IMR-90 (cell line): ENCODE measurements at regions not wholly inside any gene's neighbourhood (a gene's known extent, or its start where the extent isn't known, plus 50 kb on each side); places are given as distances from the start of the nearest gene placed in this dataset.

Source experiments
- ATAC-seq: fragments of 200-7000 bp; cut with Tn5 transposase; 2 replicates; pipeline ENCODE4 v1.9.1; 2020; ENCODE audit warnings: low read depth, mild to moderate bottlenecking, moderate library complexity
- BruUV-seq: library from RNA; stranded (reverse); fragments of 400-500 nt; replicated peaks from 2 replicates; lab custom pipeline; 2021; lab: Mats Ljungman, UMichigan
- CTCF ChIA-PET: fragments of 300-600 bp; formaldehyde crosslinking; extraction: SDS; loops from one replicate; lab custom pipeline; 2021; ENCODE audit warnings: antibody characterized with exemption; lab: Yijun Ruan, JAX
- POLR2A ChIA-PET: fragments of 300-600 bp; sonication (Branson Sonifier 250); formaldehyde crosslinking; loops from one replicate; lab custom pipeline; 2022; ENCODE audit warnings: antibody characterized with exemption; ENCODE audit not compliant: unreplicated experiment; lab: Charles Lee
- DNase-seq: peaks from one replicate; pipeline ENCODE4 v3.0.0; 2013
- H2AFZ ChIP-seq: replicated peaks from 2 replicates; pipeline ENCODE3; 2013; ENCODE audit warnings: low read length, mild to moderate bottlenecking; ENCODE audit not compliant: poor library complexity
- H2AK5ac ChIP-seq: 2 replicates; pipeline ENCODE4 v1.6.1; 2013; ENCODE audit warnings: low read depth, low read length, inconsistent platforms
- H2AK9ac ChIP-seq: replicated peaks from 2 replicates; pipeline ENCODE3; 2013; ENCODE audit warnings: mild to moderate bottlenecking, low read depth, low read length, moderate library complexity; ENCODE audit not compliant: poor library complexity
- H2BK120ac ChIP-seq: 2 replicates; pipeline ENCODE4 v1.6.1; 2013; ENCODE audit warnings: low read depth, low read length, inconsistent platforms
- H2BK15ac ChIP-seq: 3 replicates; pipeline ENCODE4 v1.6.1; 2013; ENCODE audit warnings: low read depth, low read length, inconsistent platforms
- H2BK20ac ChIP-seq: 2 replicates; pipeline ENCODE4 v1.6.1; 2013; ENCODE audit warnings: low read depth, mild to moderate bottlenecking, inconsistent platforms, low read length, moderate library complexity
- H2BK5ac ChIP-seq: 2 replicates; pipeline ENCODE4 v1.6.1; 2013; ENCODE audit warnings: mild to moderate bottlenecking, low read depth, low read length, inconsistent platforms; ENCODE audit not compliant: poor library complexity, severe bottlenecking
- H3K14ac ChIP-seq: replicated peaks from 2 replicates; pipeline ENCODE4 v1.6.1; 2013; ENCODE audit warnings: low read depth, low read length, inconsistent platforms
- H3K18ac ChIP-seq: 2 replicates; pipeline ENCODE4 v1.6.1; 2013; ENCODE audit warnings: low read depth, low read length, control low read depth
- H3K23ac ChIP-seq: 2 replicates; pipeline ENCODE4 v1.6.1; 2013; ENCODE audit warnings: low read depth, low read length, inconsistent platforms
- H3K27ac ChIP-seq: 2 replicates; pipeline ENCODE4 v1.5.1; 2013; ENCODE audit warnings: mild to moderate bottlenecking, control low read depth, low read length; ENCODE audit not compliant: insufficient read depth
- H3K27me3 ChIP-seq: 2 replicates; pipeline ENCODE4 v1.6.1; 2013; ENCODE audit warnings: low read length; ENCODE audit not compliant: control insufficient read depth, insufficient read depth
- H3K36me3 ChIP-seq: 2 replicates; pipeline ENCODE4 v1.6.1; 2013; ENCODE audit warnings: low read length, mixed read lengths; ENCODE audit not compliant: control insufficient read depth, insufficient read depth
- H3K4ac ChIP-seq: 2 replicates; pipeline ENCODE4 v1.6.1; 2013; ENCODE audit warnings: low read depth, low read length, inconsistent platforms
- H3K4me1 ChIP-seq: 2 replicates; pipeline ENCODE4 v1.6.1; 2013; ENCODE audit warnings: low read length, mixed read lengths; ENCODE audit not compliant: control insufficient read depth, insufficient read depth
- H3K4me2 ChIP-seq: 2 replicates; pipeline ENCODE4 v1.6.1; 2013; ENCODE audit warnings: low read depth, mild to moderate bottlenecking, control low read depth, low read length, moderate library complexity
- H3K4me3 ChIP-seq: 2 replicates; pipeline ENCODE4 v1.5.1; 2013; ENCODE audit warnings: low read depth, mild to moderate bottlenecking, control low read depth, low read length, moderate library complexity; ENCODE audit not compliant: insufficient read depth
- H3K56ac ChIP-seq: 2 replicates; pipeline ENCODE4 v1.6.1; 2013; ENCODE audit warnings: low read length, inconsistent platforms; ENCODE audit not compliant: insufficient read depth; ENCODE audit errors: extremely low read depth
- H3K79me1 ChIP-seq, 2 experiments: 2 replicates each; pipeline ENCODE4 v1.6.1; 2013; ENCODE audit warnings: low read length in 2 of 2, inconsistent platforms in 1 of 2, low read depth in 1 of 2
- H3K9ac ChIP-seq: 2 replicates; pipeline ENCODE4 v1.6.1; 2013; ENCODE audit warnings: low read depth, low read length, control low read depth
- H3K9me1 ChIP-seq: 2 replicates; pipeline ENCODE4 v1.6.1; 2013; ENCODE audit warnings: low read length, inconsistent platforms; ENCODE audit not compliant: insufficient read depth
- H3K9me3 ChIP-seq: 2 replicates; pipeline ENCODE4 v1.6.1; 2013; ENCODE audit warnings: low read length; ENCODE audit not compliant: control insufficient read depth, insufficient read depth
- H4K20me1 ChIP-seq: 2 replicates; pipeline ENCODE4 v1.6.1; 2013; ENCODE audit warnings: low read length, inconsistent platforms; ENCODE audit not compliant: insufficient read depth
- H4K5ac ChIP-seq: 2 replicates; pipeline ENCODE4 v1.6.1; 2013; ENCODE audit warnings: mild to moderate bottlenecking, low read depth, low read length, control low read depth
- H4K8ac ChIP-seq, 2 experiments: 2 replicates each; pipeline ENCODE4 v1.6.1; 2013; ENCODE audit warnings: low read depth in 2 of 2, low read length in 2 of 2, control low read depth in 1 of 2, inconsistent platforms in 1 of 2
- H4K91ac ChIP-seq: 2 replicates; pipeline ENCODE4 v1.6.1; 2013; ENCODE audit warnings: low read depth, low read length, inconsistent platforms; ENCODE audit not compliant: insufficient read depth
- BHLHE40 ChIP-seq: fragments of 150-350 bp; IDR thresholded peaks from 2 replicates; pipeline ENCODE4 v1.6.1; 2016; ENCODE audit warnings: mild to moderate bottlenecking, low read depth, low read length
- CEBPB ChIP-seq: IDR thresholded peaks from 2 replicates; pipeline ENCODE4 v1.6.1; 2012; ENCODE audit warnings: low read depth, low read length, improper control_type of control experiment
- CHD1 ChIP-seq: IDR thresholded peaks from 2 replicates; pipeline ENCODE4 v1.6.1; 2012; ENCODE audit warnings: low read depth, low read length, improper control_type of control experiment
- FOS ChIP-seq: fragments of 150-350 bp; IDR thresholded peaks from 2 replicates; pipeline ENCODE4 v1.6.1; 2016; ENCODE audit warnings: low read depth, low read length
- MAFK ChIP-seq: IDR thresholded peaks from 2 replicates; pipeline ENCODE4 v1.6.1; 2012; ENCODE audit warnings: low read depth, low read length, improper control_type of control experiment
- MAZ ChIP-seq: IDR thresholded peaks from 2 replicates; pipeline ENCODE4 v1.6.1; 2012; ENCODE audit warnings: low read depth, mild to moderate bottlenecking, low read length, improper control_type of control experiment, moderate library complexity, borderline replicate concordance
- MXI1 ChIP-seq: IDR thresholded peaks from 2 replicates; pipeline ENCODE4 v1.6.1; 2012; ENCODE audit warnings: low read depth, mild to moderate bottlenecking, low read length, moderate library complexity, borderline replicate concordance
- NFE2L2 ChIP-seq: fragments of 150-350 bp; IDR thresholded peaks from 2 replicates; pipeline ENCODE4 v1.6.1; 2016; ENCODE audit warnings: low read depth, mild to moderate bottlenecking, low read length
- POLR2A ChIP-seq: IDR thresholded peaks from 2 replicates; pipeline ENCODE4 v1.6.1; 2012; ENCODE audit warnings: mild to moderate bottlenecking, low read depth, low read length
- RAD21 ChIP-seq: IDR thresholded peaks from 2 replicates; pipeline ENCODE4 v1.6.1; 2012; ENCODE audit warnings: low read length, improper control_type of control experiment
- RCOR1 ChIP-seq: IDR thresholded peaks from 2 replicates; pipeline ENCODE4 v1.6.1; 2012; ENCODE audit warnings: mild to moderate bottlenecking, low read length, improper control_type of control experiment; ENCODE audit not compliant: insufficient replicate concordance
- RFX5 ChIP-seq: IDR thresholded peaks from 2 replicates; pipeline ENCODE4 v1.8.0; 2012; ENCODE audit warnings: low read depth, mild to moderate bottlenecking, low read length, moderate library complexity
- SMC3 ChIP-seq: fragments of 150-350 bp; IDR thresholded peaks from 2 replicates; pipeline ENCODE4 v1.6.1; 2016; ENCODE audit warnings: low read depth, mild to moderate bottlenecking, antibody characterized with exemption, low read length, moderate library complexity
- whole genome bisulfite sequencing, 2 experiments: methylation state at CpG; one replicate each; pipeline versions ENCODE4 v1.1.5 to v1.1.7; 2013; ENCODE audit warnings: missing lambda C conversion rate in 2 of 2; ENCODE audit not compliant: insufficient read length in 1 of 2; ENCODE audit errors: extremely low coverage in 2 of 2; 5-methylcytosine and 5-hydroxymethylcytosine counted together
- dilution Hi-C: fragments of 300-500 bp; cut with HindIII; formaldehyde crosslinking; loops from one replicate; pipeline ENCODE4 v1.14.3; 2018; ENCODE audit warnings: low sequenced_read_pairs; ENCODE audit not compliant: unreplicated experiment
- in situ Hi-C: fragments of 300-500 bp; cut with MboI; formaldehyde crosslinking; loops from 3 replicates; pipeline ENCODE4 v1.14.3; 2019; ENCODE audit warnings: low sequenced_read_pairs, inconsistent platforms, mixed read lengths
- intact Hi-C: fragments of 100-400 bp; cut with micrococcal nuclease; formaldehyde crosslinking; loops from 2 replicates; pipeline ENCODE4 v1.10.0; 2022
- TF ChIP-seq, protein P1 (sequence below): fragments of 150-350 bp; IDR thresholded peaks from 2 replicates; pipeline ENCODE4 v1.6.1; 2016; ENCODE audit warnings: low read depth, mild to moderate bottlenecking, low read length, moderate library complexity, borderline replicate concordance
- TF ChIP-seq, protein P2 (sequence below): fragments of 150-350 bp; IDR thresholded peaks from 2 replicates; pipeline ENCODE4 v1.6.1; 2017; ENCODE audit warnings: mild to moderate bottlenecking, antibody characterized with exemption, low read length, low read depth
- TF ChIP-seq, protein P3 (sequence below): conservative IDR thresholded peaks from 2 replicates; pipeline ENCODE4 v1.5.1; 2012; ENCODE audit warnings: mild to moderate bottlenecking, low read depth, low read length, improper control_type of control experiment

DNA sequence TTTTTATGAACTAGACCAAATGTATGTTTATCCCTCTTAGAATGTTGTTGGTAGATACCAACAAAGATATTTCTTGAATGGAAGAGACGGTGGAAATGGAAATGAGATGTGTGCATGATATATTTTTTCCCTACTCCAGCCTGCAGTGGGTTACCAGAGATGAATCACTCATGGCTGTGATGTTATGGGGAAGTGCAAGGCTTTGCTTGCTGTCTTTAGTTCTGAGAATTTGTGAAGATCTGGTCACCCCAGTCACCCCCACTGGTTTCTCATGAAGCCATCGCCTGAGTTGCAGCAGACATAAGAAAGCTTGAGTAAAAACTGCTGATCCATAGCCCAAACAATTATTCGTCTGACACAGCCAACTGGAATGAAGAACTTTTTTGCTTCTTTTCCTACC is 78.1 kb upstream of the EOMES start:
- Histone ChIP-seq H3K18ac (no peak overlapping the region), H3K27ac (no peak overlapping the region), H4K8ac (no peak overlapping the region), H2AK9ac (no peak overlapping the region), H2AK5ac (no peak overlapping the region), H2BK20ac (no peak overlapping the region), H3K4me2 (no peak overlapping the region), H3K9me1 (no peaks in the 10 kb centered on the region), H3K79me1 (no peaks in the 10 kb centered on the region), H3K36me3 (no peaks in the 10 kb centered on the region), H2BK120ac (no peak overlapping the region), H3K9me3 (no peaks in the 10 kb centered on the region), H3K9ac (no peak overlapping the region), H3K56ac (no peak overlapping the region), H3K23ac (no peak overlapping the region), H2BK5ac (no peak overlapping the region), H3K4ac (no peak overlapping the region), H3K27me3 (no peaks in the 10 kb centered on the region), H3K14ac (no peak overlapping the region), H4K91ac (no peak overlapping the region), H2BK15ac (no peak overlapping the region), H3K4me1 (no peaks in the 10 kb centered on the region), H4K5ac (no peak overlapping the region), H2AFZ (no peak overlapping the region), H4K20me1 (no peaks in the 10 kb centered on the region), H3K4me3 (no peak overlapping the region)
- ATAC-seq (peak; percentile 21; the same call in 1 of the 2 replicates), DNase-seq (peak; percentile 0)
- ChIA-PET POLR2A (no interaction called here), CTCF (no interaction called here)
- in situ Hi-C loops (no loop called here), dilution Hi-C loops (no loop called here), intact Hi-C loops (no loop called here)
- BruUV-seq, result no TSS peak
- WGBS, 2 experiments, result no CpG with 5 or more reads among the region's 3 CpGs
- TF ChIP-seq NFE2L2 (no peak), RFX5 (no peak), CHD1 (no peak), FOS (no peak), MXI1 (no peak), RCOR1 (no peak), BHLHE40 (no peak), SMC3 (no peak), CEBPB (no peak), MAZ (no peak), MAFK (no peak), POLR2A (no peak), RAD21 (no peak)
- TF ChIP-seq, protein P1, sequence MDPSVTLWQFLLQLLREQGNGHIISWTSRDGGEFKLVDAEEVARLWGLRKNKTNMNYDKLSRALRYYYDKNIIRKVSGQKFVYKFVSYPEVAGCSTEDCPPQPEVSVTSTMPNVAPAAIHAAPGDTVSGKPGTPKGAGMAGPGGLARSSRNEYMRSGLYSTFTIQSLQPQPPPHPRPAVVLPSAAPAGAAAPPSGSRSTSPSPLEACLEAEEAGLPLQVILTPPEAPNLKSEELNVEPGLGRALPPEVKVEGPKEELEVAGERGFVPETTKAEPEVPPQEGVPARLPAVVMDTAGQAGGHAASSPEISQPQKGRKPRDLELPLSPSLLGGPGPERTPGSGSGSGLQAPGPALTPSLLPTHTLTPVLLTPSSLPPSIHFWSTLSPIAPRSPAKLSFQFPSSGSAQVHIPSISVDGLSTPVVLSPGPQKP, result no peak
- TF ChIP-seq, protein P2, sequence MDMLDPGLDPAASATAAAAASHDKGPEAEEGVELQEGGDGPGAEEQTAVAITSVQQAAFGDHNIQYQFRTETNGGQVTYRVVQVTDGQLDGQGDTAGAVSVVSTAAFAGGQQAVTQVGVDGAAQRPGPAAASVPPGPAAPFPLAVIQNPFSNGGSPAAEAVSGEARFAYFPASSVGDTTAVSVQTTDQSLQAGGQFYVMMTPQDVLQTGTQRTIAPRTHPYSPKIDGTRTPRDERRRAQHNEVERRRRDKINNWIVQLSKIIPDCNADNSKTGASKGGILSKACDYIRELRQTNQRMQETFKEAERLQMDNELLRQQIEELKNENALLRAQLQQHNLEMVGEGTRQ, result no peak
- TF ChIP-seq, protein P3, sequence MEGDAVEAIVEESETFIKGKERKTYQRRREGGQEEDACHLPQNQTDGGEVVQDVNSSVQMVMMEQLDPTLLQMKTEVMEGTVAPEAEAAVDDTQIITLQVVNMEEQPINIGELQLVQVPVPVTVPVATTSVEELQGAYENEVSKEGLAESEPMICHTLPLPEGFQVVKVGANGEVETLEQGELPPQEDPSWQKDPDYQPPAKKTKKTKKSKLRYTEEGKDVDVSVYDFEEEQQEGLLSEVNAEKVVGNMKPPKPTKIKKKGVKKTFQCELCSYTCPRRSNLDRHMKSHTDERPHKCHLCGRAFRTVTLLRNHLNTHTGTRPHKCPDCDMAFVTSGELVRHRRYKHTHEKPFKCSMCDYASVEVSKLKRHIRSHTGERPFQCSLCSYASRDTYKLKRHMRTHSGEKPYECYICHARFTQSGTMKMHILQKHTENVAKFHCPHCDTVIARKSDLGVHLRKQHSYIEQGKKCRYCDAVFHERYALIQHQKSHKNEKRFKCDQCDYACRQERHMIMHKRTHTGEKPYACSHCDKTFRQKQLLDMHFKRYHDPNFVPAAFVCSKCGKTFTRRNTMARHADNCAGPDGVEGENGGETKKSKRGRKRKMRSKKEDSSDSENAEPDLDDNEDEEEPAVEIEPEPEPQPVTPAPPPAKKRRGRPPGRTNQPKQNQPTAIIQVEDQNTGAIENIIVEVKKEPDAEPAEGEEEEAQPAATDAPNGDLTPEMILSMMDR, result no peak
